GM12878 (cell line): ENCODE measurements at regions not wholly inside any gene's neighbourhood (a gene's known extent, or its start where the extent isn't known, plus 50 kb on each side); places are given as distances from the start of the nearest gene placed in this dataset.

Experiments used
- ATAC-seq: fragments of 200-7000 bp; cut with Tn5 transposase; 3 replicates; pipeline ENCODE4 v1.9.1; 2020; ENCODE audit warnings: mild to moderate bottlenecking, moderate library complexity
- BruUV-seq: library from RNA; stranded (reverse); fragments of 400-500 nt; replicated peaks from 2 replicates; lab custom pipeline; 2021; lab: Mats Ljungman, UMichigan
- CTCF ChIA-PET: fragments of 300-600 bp; sonication (Branson Sonifier 250); formaldehyde crosslinking; extraction: SDS; loops from one replicate; lab custom pipeline; 2021; ENCODE audit warnings: inconsistent platforms; lab: Yijun Ruan, JAX
- POLR2A ChIA-PET: fragments of 350-600 bp; formaldehyde crosslinking; extraction: SDS; loops from one replicate; lab custom pipeline; 2021; ENCODE audit warnings: inconsistent platforms; lab: Charles Lee
- RAD21 ChIA-PET: fragments of 300-600 bp; sonication (Branson Sonifier 250); formaldehyde crosslinking; loops from one replicate; lab custom pipeline; 2023; ENCODE audit warnings: antibody characterized with exemption; ENCODE audit not compliant: unreplicated experiment; lab: Charles Lee
- SMC1A ChIA-PET: fragments of 300-600 bp; sonication (Branson Sonifier 250); formaldehyde crosslinking; loops from one replicate; lab custom pipeline; 2023; ENCODE audit not compliant: unreplicated experiment, uncharacterized antibody; lab: Charles Lee
- DNase-seq: peaks from one replicate; pipeline ENCODE4 v3.0.0-alpha.2; 2011; ENCODE audit warnings: low read depth, low spot score
- FAIRE-seq: peaks from 3 replicates; lab custom pipeline; 2011; peaks lifted over from hg19 to GRCh38; lab: Jason Lieb, UNC
- H2AFZ ChIP-seq: 2 replicates; pipeline ENCODE4 v1.6.0; 2011; ENCODE audit warnings: low read depth, low read length, control low read depth; ENCODE audit not compliant: control insufficient read depth
- H3K27ac ChIP-seq: 2 replicates; pipeline ENCODE4 v1.5.1; 2011; ENCODE audit warnings: control low read depth; ENCODE audit not compliant: control insufficient read depth, insufficient read depth
- H3K27me3 ChIP-seq, 2 experiments: replicated peaks in 1 of 2; 2 replicates each; pipeline versions ENCODE4 v1.6.0 to v1.6.1; 2011; ENCODE audit warnings: low read length in 1 of 2; ENCODE audit not compliant: control insufficient read depth in 2 of 2, insufficient read depth in 2 of 2
- H3K36me3 ChIP-seq, 2 experiments: 2 replicates each; pipeline ENCODE4 v1.5.1; 2011; ENCODE audit warnings: low read length in 1 of 2; ENCODE audit not compliant: control insufficient read depth in 2 of 2, insufficient read depth in 2 of 2
- H3K4me1 ChIP-seq: 2 replicates; pipeline ENCODE4 v1.6.1; 2011; ENCODE audit warnings: mild to moderate bottlenecking, low read length, moderate library complexity, mixed read lengths; ENCODE audit not compliant: control insufficient read depth, insufficient read depth
- H3K4me2 ChIP-seq: 2 replicates; pipeline ENCODE4 v1.6.0; 2011; ENCODE audit warnings: control low read depth; ENCODE audit not compliant: control insufficient read depth, insufficient read depth
- H3K4me3 ChIP-seq: fragments of 200-600 bp; sonication (generic); 2 replicates; pipeline ENCODE4 v1.5.1; 2016
- H3K79me2 ChIP-seq: 2 replicates; pipeline ENCODE4 v1.6.0; 2011; ENCODE audit warnings: low read length; ENCODE audit not compliant: control insufficient read depth, insufficient read depth
- H3K9ac ChIP-seq: 2 replicates; pipeline ENCODE4 v1.8.0; 2011; ENCODE audit warnings: low read length, control low read depth, mixed read lengths; ENCODE audit not compliant: control insufficient read depth, insufficient read depth
- H3K9me3 ChIP-seq: replicated peaks from 3 replicates; pipeline ENCODE4 v1.5.1; 2011; ENCODE audit warnings: mild to moderate bottlenecking, low read length; ENCODE audit not compliant: control insufficient read depth, insufficient read depth
- H4K20me1 ChIP-seq: 2 replicates; pipeline ENCODE4 v1.6.0; 2011; ENCODE audit not compliant: control insufficient read depth, insufficient read depth
- CEBPB ChIP-seq, 2 experiments: fragments of 150-350 bp in 1 of 2; IDR thresholded peaks; 2 replicates each; pipeline ENCODE4 v1.6.1; 2012 to 2014; ENCODE audit warnings: low read depth in 2 of 2, low read length in 2 of 2, borderline replicate concordance in 1 of 2, inconsistent platforms in 1 of 2
- CHD2 ChIP-seq: IDR thresholded peaks from 2 replicates; pipeline ENCODE4 v1.6.1; 2011; ENCODE audit warnings: low read depth, low read length, improper control_type of control experiment, borderline replicate concordance
- CREB1 ChIP-seq: IDR thresholded peaks from 2 replicates; pipeline ENCODE4 v1.6.1; 2012; ENCODE audit warnings: low read depth, mild to moderate bottlenecking, inconsistent platforms
- E2F8 ChIP-seq: fragments of 450-650 bp; IDR thresholded peaks from 2 replicates; pipeline ENCODE4 v1.6.1; 2018; ENCODE audit warnings: mild to moderate bottlenecking, low read depth, moderate library complexity; ENCODE audit not compliant: partially characterized antibody
- ESRRA ChIP-seq: IDR thresholded peaks from 2 replicates; pipeline ENCODE4 v1.6.1; 2012; ENCODE audit warnings: mild to moderate bottlenecking, low read length, improper control_type of control experiment
- EZH2 ChIP-seq: IDR thresholded peaks from 2 replicates; pipeline ENCODE4 v1.6.1; 2012; ENCODE audit warnings: low read depth, mild to moderate bottlenecking, control low read depth, inconsistent platforms, low read length, borderline replicate concordance; ENCODE audit not compliant: control insufficient read depth
- HDAC2 ChIP-seq: fragments of 200-600 bp; sonication (generic); IDR thresholded peaks from 2 replicates; pipeline ENCODE4 v1.6.1; 2017
- LARP7 ChIP-seq: fragments of 450-650 bp; IDR thresholded peaks from 2 replicates; pipeline ENCODE4 v1.6.1; 2017; ENCODE audit warnings: mild to moderate bottlenecking
- MLLT1 ChIP-seq: fragments of 450-650 bp; IDR thresholded peaks from 2 replicates; pipeline ENCODE4 v1.6.1; 2016; ENCODE audit warnings: mild to moderate bottlenecking
- MXI1 ChIP-seq: fragments of 150-350 bp; IDR thresholded peaks from 2 replicates; pipeline ENCODE4 v1.6.1; 2011; ENCODE audit warnings: low read depth, mild to moderate bottlenecking, inconsistent platforms, low read length, improper control_type of control experiment
- PAX5 ChIP-seq: IDR thresholded peaks from 2 replicates; pipeline ENCODE4 v1.6.1; 2011; ENCODE audit warnings: low read depth, low read length, borderline replicate concordance
- POLR2A ChIP-seq: IDR thresholded peaks from 2 replicates; pipeline ENCODE4 v1.6.1; 2011; ENCODE audit warnings: low read depth, mild to moderate bottlenecking, low read length
- RAD51 ChIP-seq: fragments of 450-650 bp; IDR thresholded peaks from 2 replicates; pipeline ENCODE4 v1.6.1; 2016; ENCODE audit warnings: moderate library complexity, mild to moderate bottlenecking, inconsistent platforms
- STAT3 ChIP-seq: IDR thresholded peaks from 2 replicates; pipeline ENCODE4 v1.6.1; 2011; ENCODE audit warnings: low read depth, low read length, improper control_type of control experiment
- TAF1 ChIP-seq: IDR thresholded peaks from 2 replicates; pipeline ENCODE4 v1.6.1; 2011; ENCODE audit warnings: mild to moderate bottlenecking, low read depth, low read length, borderline replicate concordance
- YY1 ChIP-seq: IDR thresholded peaks from 2 replicates; pipeline ENCODE4 v1.6.1; 2011; ENCODE audit warnings: low read depth, mild to moderate bottlenecking, low read length
- WGBS: methylation state at CpG from one replicate; pipeline ENCODE4 v1.1.6; 2016; ENCODE audit warnings: low lambda C conversion rate; ENCODE audit not compliant: insufficient replicate concordance, insufficient coverage; ENCODE audit errors: missing lambda C conversion rate; 5-methylcytosine and 5-hydroxymethylcytosine counted together
- in situ Hi-C: fragments of 300-500 bp; cut with MboI; formaldehyde crosslinking; loops from 9 replicates; pipeline ENCODE4 v1.14.3; 2018; ENCODE audit warnings: mixed read lengths
- intact Hi-C: fragments of 100-400 bp; cut with micrococcal nuclease; formaldehyde crosslinking; loops from one replicate; pipeline ENCODE4 v1.14.2; 2022; ENCODE audit not compliant: unreplicated experiment
- TF ChIP-seq, protein P1 (sequence below): fragments of 450-650 bp; IDR thresholded peaks from 2 replicates; pipeline ENCODE4 v1.6.1; 2017; ENCODE audit warnings: antibody characterized with exemption, mild to moderate bottlenecking, moderate library complexity

GRCh38 chr18:71324356-71324755, 1035.5 kb downstream of the SOCS6 start (continued):
- TF ChIP-seq E2F8 (no peak), ESRRA (no peak), TAF1 (no peak)
- TF ChIP-seq, all 136 proteins: peak for 0

- H3K27ac ChIP-seq = no peak overlapping the region
- ATAC-seq (no peak), DNase-seq (no peak), FAIRE-seq (no peak)
- no peak overlapping the region for H3K4me2 ChIP-seq
- H3K4me1 ChIP-seq = no peaks in the 10 kb centered on the region
- in situ Hi-C loops = no loop called here
- SMC1A ChIA-PET = no interaction called here
- no peaks in the 10 kb centered on the region for H3K27me3 ChIP-seq
- RAD21 ChIA-PET = no interaction called here
- 29% methylated on average over 3 of the region's 3 CpGs for WGBS
- no peaks in the 10 kb centered on the region for H3K79me2 ChIP-seq
- H3K9me3 ChIP-seq = no peaks in the 10 kb centered on the region
- no peaks in the 10 kb centered on the region for H3K36me3 ChIP-seq
- CTCF ChIA-PET = interaction anchor here (1.3 kb wide), 1 partner anchor 11 kb away, joined by 3 read pairs; no protein-coding TSS in a partner anchor
- no peak overlapping the region for H3K4me3 ChIP-seq
- no peaks in the 10 kb centered on the region for H4K20me1 ChIP-seq
- BruUV-seq = no TSS peak
- H3K9ac ChIP-seq = no peak overlapping the region
- POLR2A ChIA-PET = no interaction called here
- no peak overlapping the region for H2AFZ ChIP-seq
- intact Hi-C loops = no loop called here
- TF ChIP-seq MLLT1 (no peak), CEBPB (IDR thresholded peaks at IDR 0.05; ENCODE audit: borderline replicate concordance in 1 of 2, low read depth in 2 of 2, low read length in 2 of 2) (no peak), PAX5 (no peak), HDAC2 (no peak), LARP7 (no peak), CHD2 (no peak), MXI1 (no peak), CREB1 (no peak), RAD51 (no peak), STAT3 (no peak), POLR2A (no peak), EZH2 (no peak), YY1 (no peak)
- TF ChIP-seq, protein P1, sequence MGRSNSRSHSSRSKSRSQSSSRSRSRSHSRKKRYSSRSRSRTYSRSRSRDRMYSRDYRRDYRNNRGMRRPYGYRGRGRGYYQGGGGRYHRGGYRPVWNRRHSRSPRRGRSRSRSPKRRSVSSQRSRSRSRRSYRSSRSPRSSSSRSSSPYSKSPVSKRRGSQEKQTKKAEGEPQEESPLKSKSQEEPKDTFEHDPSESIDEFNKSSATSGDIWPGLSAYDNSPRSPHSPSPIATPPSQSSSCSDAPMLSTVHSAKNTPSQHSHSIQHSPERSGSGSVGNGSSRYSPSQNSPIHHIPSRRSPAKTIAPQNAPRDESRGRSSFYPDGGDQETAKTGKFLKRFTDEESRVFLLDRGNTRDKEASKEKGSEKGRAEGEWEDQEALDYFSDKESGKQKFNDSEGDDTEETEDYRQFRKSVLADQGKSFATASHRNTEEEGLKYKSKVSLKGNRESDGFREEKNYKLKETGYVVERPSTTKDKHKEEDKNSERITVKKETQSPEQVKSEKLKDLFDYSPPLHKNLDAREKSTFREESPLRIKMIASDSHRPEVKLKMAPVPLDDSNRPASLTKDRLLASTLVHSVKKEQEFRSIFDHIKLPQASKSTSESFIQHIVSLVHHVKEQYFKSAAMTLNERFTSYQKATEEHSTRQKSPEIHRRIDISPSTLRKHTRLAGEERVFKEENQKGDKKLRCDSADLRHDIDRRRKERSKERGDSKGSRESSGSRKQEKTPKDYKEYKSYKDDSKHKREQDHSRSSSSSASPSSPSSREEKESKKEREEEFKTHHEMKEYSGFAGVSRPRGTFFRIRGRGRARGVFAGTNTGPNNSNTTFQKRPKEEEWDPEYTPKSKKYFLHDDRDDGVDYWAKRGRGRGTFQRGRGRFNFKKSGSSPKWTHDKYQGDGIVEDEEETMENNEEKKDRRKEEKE = no peak
Observed at GRCh38 chr18:71322201-71322600, 1033.4 kb downstream of the SOCS6 start.
